GM12801 (cell line): ENCODE measurements at regions not wholly inside any gene's neighbourhood (a gene's known extent, or its start where the extent isn't known, plus 50 kb on each side); places are given as distances from the start of the nearest gene placed in this dataset.

Source experiments
- TF ChIP-seq, protein P1 (sequence below): IDR thresholded peaks from one replicate; pipeline ENCODE4 v1.5.1; 2011; ENCODE audit warnings: control low read depth; ENCODE audit not compliant: insufficient read length; ENCODE audit errors: extremely low read depth

DNA sequence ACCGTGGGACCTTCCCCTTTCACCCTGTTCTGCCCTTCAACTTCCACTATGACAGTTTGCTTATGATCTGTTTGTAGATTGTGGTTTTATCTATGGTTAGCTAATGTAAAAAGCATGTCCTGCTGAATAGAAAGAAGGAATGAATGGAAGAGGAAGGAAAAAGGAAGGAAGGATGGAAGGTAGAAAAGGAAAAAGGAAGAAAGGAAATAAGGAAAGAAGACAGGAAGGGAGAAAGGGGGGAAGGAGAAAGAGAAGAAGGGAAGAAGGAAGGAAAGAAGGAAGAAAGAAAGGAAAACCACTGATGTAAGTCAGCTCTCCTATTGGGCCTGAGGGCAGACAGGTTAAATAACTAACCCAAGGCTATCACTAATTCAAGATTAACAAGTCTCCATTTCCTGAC lies 319.1 kb upstream of the KLF3 start:
- TF ChIP-seq, protein P1, sequence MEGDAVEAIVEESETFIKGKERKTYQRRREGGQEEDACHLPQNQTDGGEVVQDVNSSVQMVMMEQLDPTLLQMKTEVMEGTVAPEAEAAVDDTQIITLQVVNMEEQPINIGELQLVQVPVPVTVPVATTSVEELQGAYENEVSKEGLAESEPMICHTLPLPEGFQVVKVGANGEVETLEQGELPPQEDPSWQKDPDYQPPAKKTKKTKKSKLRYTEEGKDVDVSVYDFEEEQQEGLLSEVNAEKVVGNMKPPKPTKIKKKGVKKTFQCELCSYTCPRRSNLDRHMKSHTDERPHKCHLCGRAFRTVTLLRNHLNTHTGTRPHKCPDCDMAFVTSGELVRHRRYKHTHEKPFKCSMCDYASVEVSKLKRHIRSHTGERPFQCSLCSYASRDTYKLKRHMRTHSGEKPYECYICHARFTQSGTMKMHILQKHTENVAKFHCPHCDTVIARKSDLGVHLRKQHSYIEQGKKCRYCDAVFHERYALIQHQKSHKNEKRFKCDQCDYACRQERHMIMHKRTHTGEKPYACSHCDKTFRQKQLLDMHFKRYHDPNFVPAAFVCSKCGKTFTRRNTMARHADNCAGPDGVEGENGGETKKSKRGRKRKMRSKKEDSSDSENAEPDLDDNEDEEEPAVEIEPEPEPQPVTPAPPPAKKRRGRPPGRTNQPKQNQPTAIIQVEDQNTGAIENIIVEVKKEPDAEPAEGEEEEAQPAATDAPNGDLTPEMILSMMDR, result no peak

DNA sequence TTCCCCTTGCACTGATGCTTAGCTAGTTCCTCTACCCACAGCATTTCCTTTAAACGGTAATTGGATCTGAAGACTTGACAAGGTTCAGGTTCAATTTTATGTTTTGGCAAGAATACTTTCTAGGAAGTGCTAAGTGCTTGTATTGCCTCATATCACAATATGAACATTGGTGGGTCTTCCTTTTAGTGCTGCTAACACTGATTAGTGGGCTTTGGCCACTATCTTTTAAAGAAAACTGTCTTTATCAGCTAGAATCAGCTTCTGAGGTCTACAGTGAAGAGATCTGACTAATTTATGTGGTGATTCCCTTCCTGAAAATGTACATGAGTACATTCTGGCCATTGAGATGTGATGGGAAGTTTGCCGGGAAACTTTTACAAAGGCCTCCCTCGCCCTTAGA lies 316.7 kb upstream of the KLF3 start:
- TF ChIP-seq, protein P1, result no peak

DNA sequence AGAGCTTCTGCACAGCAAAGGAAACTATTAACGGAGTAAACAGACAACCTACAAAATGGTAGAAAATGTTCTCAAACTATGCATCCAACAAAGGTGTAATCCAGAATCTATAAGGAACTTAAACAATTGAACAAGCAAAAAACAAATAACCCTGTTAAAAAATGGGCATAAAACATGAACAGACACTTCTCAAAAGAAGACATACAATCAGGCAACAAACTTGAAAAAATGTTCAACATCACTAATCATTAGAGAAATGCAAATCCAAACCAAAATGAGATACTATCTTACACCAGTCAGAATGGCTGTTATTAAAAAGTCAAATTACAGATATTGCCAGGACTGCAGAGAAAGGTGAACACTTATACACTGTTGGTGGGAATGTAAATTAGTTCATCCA lies 309.6 kb upstream of the KLF3 start:
- TF ChIP-seq, protein P1, result no peak

- TF ChIP-seq, protein P1, result no peak
Measured at GRCh38 chr4:38354872-38355271, 309.1 kb upstream of the KLF3 start.

DNA sequence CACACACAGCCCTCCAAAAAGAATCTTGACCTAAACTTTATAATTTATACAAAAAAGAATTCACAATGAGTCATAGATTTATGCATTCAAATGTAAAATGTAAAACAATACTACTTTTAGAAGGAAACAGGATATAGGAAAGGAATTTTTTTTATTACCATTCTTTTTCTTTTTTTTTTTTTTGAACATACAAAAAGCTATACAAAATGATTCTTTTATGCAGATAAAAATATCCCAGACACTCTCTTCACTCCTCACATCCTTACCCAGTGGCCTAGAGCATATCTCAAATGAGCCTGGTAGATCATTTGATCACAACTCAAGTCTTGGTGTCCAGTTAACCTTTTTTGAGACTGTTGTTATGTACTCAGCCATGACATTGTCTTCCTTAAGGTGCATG lies 307.3 kb upstream of the KLF3 start:
- TF ChIP-seq, protein P1, result no peak

GRCh38 chr4:38357546-38357945 lies 306.5 kb upstream of the KLF3 start:
- TF ChIP-seq, protein P1, result no peak

- TF ChIP-seq, protein P1, result no peak
Measured at GRCh38 chr4:38359113-38359512, 304.9 kb upstream of the KLF3 start.

- TF ChIP-seq, protein P1, result no peak
Measured at GRCh38 chr4:38360201-38360600, 303.8 kb upstream of the KLF3 start.
